ENCODE measurements at regions not wholly inside any gene's neighbourhood (a gene's known extent, or its start where the extent isn't known, plus 50 kb on each side); places are given as distances from the start of the nearest gene placed in this dataset.

DNA sequence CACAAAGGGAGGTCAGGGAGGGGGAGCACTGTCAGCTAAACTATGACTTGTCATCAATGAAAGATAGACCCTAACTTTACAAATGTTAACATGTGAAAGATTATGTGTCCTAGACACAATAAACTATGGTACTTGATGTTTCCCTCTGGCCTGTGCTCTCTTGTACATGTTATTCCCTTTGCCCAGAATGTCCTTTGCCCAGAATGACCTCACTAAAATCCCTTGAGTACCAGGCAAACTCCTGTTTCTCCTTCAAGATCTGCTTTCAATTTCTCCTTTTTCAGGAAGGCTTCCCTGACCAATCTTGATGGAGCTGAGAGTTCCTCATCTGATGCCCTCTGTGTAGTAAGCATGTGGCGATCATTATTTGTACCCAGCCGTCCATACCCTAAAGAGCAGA, 143.1 kb downstream of the ZNF365 start:
- TF ChIP-seq, protein P1, sequence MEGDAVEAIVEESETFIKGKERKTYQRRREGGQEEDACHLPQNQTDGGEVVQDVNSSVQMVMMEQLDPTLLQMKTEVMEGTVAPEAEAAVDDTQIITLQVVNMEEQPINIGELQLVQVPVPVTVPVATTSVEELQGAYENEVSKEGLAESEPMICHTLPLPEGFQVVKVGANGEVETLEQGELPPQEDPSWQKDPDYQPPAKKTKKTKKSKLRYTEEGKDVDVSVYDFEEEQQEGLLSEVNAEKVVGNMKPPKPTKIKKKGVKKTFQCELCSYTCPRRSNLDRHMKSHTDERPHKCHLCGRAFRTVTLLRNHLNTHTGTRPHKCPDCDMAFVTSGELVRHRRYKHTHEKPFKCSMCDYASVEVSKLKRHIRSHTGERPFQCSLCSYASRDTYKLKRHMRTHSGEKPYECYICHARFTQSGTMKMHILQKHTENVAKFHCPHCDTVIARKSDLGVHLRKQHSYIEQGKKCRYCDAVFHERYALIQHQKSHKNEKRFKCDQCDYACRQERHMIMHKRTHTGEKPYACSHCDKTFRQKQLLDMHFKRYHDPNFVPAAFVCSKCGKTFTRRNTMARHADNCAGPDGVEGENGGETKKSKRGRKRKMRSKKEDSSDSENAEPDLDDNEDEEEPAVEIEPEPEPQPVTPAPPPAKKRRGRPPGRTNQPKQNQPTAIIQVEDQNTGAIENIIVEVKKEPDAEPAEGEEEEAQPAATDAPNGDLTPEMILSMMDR (IDR thresholded peaks at IDR 0.05): no peak
- TF ChIP-seq POLR2A (IDR thresholded peaks at IDR 0.05; ENCODE audit: low read length): no peak
- TF ChIP-seq KDM1A (IDR thresholded peaks at IDR 0.05; ENCODE audit: low read depth): no peak
- TF ChIP-seq, protein P2, sequence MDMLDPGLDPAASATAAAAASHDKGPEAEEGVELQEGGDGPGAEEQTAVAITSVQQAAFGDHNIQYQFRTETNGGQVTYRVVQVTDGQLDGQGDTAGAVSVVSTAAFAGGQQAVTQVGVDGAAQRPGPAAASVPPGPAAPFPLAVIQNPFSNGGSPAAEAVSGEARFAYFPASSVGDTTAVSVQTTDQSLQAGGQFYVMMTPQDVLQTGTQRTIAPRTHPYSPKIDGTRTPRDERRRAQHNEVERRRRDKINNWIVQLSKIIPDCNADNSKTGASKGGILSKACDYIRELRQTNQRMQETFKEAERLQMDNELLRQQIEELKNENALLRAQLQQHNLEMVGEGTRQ (IDR thresholded peaks at IDR 0.05): no peak
- no peak for TF ChIP-seq CBX8 (IDR thresholded peaks at IDR 0.05)
- TF ChIP-seq, protein P3, sequence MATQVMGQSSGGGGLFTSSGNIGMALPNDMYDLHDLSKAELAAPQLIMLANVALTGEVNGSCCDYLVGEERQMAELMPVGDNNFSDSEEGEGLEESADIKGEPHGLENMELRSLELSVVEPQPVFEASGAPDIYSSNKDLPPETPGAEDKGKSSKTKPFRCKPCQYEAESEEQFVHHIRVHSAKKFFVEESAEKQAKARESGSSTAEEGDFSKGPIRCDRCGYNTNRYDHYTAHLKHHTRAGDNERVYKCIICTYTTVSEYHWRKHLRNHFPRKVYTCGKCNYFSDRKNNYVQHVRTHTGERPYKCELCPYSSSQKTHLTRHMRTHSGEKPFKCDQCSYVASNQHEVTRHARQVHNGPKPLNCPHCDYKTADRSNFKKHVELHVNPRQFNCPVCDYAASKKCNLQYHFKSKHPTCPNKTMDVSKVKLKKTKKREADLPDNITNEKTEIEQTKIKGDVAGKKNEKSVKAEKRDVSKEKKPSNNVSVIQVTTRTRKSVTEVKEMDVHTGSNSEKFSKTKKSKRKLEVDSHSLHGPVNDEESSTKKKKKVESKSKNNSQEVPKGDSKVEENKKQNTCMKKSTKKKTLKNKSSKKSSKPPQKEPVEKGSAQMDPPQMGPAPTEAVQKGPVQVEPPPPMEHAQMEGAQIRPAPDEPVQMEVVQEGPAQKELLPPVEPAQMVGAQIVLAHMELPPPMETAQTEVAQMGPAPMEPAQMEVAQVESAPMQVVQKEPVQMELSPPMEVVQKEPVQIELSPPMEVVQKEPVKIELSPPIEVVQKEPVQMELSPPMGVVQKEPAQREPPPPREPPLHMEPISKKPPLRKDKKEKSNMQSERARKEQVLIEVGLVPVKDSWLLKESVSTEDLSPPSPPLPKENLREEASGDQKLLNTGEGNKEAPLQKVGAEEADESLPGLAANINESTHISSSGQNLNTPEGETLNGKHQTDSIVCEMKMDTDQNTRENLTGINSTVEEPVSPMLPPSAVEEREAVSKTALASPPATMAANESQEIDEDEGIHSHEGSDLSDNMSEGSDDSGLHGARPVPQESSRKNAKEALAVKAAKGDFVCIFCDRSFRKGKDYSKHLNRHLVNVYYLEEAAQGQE (IDR thresholded peaks at IDR 0.05): no peak
